ENCODE measurements at regions not wholly inside any gene's neighbourhood (a gene's known extent, or its start where the extent isn't known, plus 50 kb on each side); places are given as distances from the start of the nearest gene placed in this dataset.

DNA sequence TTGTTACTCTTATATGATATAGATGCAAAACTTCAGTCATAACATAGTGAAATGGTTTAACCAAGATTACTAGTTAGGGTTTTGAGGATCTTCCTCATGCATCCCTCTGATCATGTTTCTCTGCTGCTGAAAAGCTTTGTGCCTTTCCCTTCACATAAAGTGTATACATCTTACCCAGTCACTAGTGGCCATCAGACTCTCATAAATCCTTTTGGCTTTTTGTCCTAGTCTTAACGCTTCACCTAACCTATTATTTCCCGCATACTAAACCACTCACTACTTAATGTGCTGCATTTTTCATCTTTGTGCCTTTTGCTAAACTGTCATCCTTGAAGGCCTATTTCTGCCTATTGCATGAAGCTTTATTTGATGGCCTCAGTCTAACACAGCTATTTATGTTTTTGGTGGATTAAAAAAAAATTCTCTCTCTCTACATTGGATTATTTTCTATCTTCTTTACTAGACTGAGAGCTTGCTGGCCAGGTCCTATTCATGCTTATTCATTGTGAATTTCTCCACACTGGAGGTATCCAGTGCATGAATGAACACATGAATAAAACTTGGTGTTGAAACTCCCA is 717.6 kb upstream of the GOLIM4 start:
- TF ChIP-seq, protein P1, sequence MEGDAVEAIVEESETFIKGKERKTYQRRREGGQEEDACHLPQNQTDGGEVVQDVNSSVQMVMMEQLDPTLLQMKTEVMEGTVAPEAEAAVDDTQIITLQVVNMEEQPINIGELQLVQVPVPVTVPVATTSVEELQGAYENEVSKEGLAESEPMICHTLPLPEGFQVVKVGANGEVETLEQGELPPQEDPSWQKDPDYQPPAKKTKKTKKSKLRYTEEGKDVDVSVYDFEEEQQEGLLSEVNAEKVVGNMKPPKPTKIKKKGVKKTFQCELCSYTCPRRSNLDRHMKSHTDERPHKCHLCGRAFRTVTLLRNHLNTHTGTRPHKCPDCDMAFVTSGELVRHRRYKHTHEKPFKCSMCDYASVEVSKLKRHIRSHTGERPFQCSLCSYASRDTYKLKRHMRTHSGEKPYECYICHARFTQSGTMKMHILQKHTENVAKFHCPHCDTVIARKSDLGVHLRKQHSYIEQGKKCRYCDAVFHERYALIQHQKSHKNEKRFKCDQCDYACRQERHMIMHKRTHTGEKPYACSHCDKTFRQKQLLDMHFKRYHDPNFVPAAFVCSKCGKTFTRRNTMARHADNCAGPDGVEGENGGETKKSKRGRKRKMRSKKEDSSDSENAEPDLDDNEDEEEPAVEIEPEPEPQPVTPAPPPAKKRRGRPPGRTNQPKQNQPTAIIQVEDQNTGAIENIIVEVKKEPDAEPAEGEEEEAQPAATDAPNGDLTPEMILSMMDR (conservative IDR thresholded peaks at IDR 0.05; ENCODE audit: low read depth, low read length): no peak
- DNase-seq (ENCODE audit: low read depth): no peak
- H3K4me3 ChIP-seq (ENCODE audit: low read depth, low read length): no peak overlapping the region

DNA sequence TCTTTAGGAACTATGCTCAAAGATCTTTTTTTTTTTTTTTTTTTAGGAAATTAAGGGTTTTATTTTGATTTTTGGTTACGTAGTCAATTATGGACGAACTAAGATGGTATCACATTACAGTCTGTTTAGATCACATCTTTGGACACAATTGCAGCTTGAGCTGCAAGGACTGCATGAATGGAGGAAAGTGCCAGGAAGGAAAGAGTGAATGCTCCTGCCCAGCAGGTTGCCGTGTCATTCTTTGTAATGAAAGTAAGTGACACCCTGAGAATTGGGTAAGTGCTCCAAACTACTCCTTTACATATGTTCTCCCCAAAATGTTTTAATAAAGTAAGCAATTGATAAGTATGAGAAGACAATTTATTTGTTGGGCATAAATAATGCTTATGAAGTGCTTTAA is 716.5 kb upstream of the GOLIM4 start:
- H3K4me3 ChIP-seq (ENCODE audit: low read depth, low read length): no peak overlapping the region
- peak; percentile 23 for DNase-seq (ENCODE audit: low read depth)
- TF ChIP-seq, protein P1 (conservative IDR thresholded peaks at IDR 0.05; ENCODE audit: low read depth, low read length): no peak

DNA sequence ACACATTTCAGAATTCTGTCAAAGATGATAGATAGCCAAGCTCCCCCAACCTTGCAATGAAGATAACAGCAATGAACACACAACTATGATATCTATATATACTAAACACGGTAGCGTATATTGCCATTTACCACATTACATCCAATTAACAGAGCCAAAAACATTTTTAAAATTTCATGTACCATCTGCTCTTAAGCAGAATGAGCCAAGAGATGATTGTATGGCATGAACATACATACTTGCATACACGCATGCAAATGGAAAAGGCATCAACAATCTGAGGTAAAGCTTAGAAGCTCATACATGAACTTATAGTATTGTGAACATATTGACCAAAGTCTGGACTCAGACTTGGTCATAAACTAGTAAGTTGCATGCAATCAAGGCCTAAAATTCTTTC is 712.9 kb upstream of the GOLIM4 start:
- TF ChIP-seq, protein P1 (conservative IDR thresholded peaks at IDR 0.05; ENCODE audit: low read depth, low read length): no peak
- DNase-seq (ENCODE audit: low read depth): no peak
- no peak overlapping the region for H3K4me3 ChIP-seq (ENCODE audit: low read depth, low read length)

DNA sequence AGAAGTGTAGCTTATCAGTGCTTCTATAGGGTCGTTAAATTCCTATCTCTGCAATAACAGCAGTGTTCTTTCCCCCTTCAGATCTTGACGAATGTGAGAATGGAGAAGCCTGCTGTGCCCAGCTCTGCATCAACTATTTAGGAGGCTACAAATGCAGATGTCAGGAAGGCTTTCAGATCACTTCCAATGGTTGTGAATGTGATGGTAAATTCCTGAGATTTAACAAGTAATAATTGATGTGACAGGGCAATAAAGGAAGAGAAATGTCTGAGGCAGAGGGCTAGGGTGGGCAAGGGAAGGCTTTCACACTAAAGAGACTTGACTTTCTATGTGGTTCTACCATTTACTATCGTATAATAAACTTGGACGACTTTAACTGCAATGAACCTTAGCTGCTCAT is 711.7 kb upstream of the GOLIM4 start:
- TF ChIP-seq, protein P1 (conservative IDR thresholded peaks at IDR 0.05; ENCODE audit: low read depth, low read length): no peak
- DNase-seq (ENCODE audit: low read depth): no peak
- H3K4me3 ChIP-seq (ENCODE audit: low read depth, low read length): no peak overlapping the region

DNA sequence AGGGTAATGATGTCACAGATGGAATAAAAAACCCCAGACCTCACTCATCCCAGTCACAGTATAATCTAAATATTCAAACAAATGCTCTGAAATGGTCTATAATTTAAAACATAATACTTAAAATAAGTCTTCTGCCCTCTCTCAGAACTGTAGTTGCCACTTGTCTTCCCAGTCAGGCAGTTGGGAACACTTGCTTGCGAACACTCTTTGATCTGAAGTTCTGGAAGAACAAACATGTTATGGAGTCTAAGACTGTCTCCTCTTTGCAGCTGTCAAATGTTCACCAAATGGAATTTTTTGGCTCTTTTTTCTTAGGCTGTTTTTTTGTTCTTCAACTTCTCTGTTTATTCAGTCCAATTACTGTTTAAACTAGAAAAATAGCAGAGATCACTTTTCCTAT is 711.1 kb upstream of the GOLIM4 start:
- DNase-seq (ENCODE audit: low read depth): no peak
- H3K4me3 ChIP-seq (ENCODE audit: low read depth, low read length): no peak overlapping the region
- TF ChIP-seq, protein P1 (conservative IDR thresholded peaks at IDR 0.05; ENCODE audit: low read depth, low read length): no peak

DNA sequence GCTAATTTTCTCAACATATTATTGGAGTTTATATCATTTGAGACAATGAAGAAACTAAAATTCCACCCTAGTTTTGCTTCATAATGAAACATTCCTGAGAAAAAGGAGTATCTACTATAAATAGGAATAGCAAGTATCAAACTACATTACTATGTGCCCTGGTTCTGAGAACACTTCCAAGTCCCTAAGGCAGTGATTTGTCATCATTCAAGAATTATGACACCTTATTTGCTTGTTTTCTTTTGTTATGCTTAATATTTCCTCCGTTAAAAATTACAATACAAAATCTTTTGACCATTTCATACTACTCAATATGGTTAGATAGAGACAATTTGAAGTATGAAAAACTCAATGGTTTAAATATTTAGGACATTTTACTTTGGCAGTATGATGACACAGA is 707.8 kb upstream of the GOLIM4 start:
- H3K4me3 ChIP-seq (ENCODE audit: low read depth, low read length): no peak overlapping the region
- peak; percentile 39 for DNase-seq (ENCODE audit: low read depth)
- TF ChIP-seq, protein P1 (conservative IDR thresholded peaks at IDR 0.05; ENCODE audit: low read depth, low read length): no peak

DNA sequence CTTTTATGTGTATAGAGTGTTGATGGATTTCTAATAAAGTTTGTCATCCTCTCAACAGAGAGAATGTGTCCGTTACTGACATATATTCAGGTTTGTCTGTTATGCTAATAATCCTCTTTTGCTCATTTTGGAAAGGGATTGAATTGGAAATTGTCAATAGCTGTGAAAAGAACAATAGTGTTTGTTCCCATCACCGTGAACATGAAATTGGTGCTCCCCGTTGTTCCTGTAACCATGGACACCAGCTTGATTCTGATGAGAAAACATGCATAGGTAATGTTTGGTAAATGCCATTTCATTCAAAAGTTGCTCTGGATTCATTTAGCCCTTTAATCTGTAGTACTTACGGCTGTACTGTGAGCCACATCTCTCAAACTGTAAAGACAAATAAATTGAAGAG is 707.0 kb upstream of the GOLIM4 start:
- H3K4me3 ChIP-seq (ENCODE audit: low read depth, low read length): no peak overlapping the region
- TF ChIP-seq, protein P1 (conservative IDR thresholded peaks at IDR 0.05; ENCODE audit: low read depth, low read length): no peak
- no peak for DNase-seq (ENCODE audit: low read depth)
